HepG2 (cell line): ENCODE measurements at regions not wholly inside any gene's neighbourhood (a gene's known extent, or its start where the extent isn't known, plus 50 kb on each side); places are given as distances from the start of the nearest gene placed in this dataset.

Source experiments
- ATAC-seq: fragments of 200-7000 bp; cut with Tn5 transposase; 3 replicates; pipeline ENCODE4 v1.9.1; 2020; ENCODE audit warnings: mild to moderate bottlenecking, moderate library complexity
- BruUV-seq: library from RNA; stranded (reverse); fragments of 400-500 nt; replicated peaks from 2 replicates; lab custom pipeline; 2021; lab: Mats Ljungman, UMichigan
- CTCF ChIA-PET: fragments of 300-600 bp; formaldehyde crosslinking; extraction: SDS; loops from one replicate; lab custom pipeline; 2021; ENCODE audit warnings: low total read pairs, inconsistent platforms, low intra/inter-chr PET ratio; lab: Yijun Ruan, JAX
- POLR2A ChIA-PET: fragments of 350-600 bp; sonication (Branson Sonifier 250); formaldehyde crosslinking; loops from one replicate; lab custom pipeline; 2020; ENCODE audit warnings: antibody characterized with exemption, inconsistent platforms; lab: Yijun Ruan, JAX
- DNase-seq: peaks from one replicate; pipeline ENCODE4 v3.0.0-alpha.2; 2015; ENCODE audit warnings: low spot score
- FAIRE-seq: peaks from 3 replicates; lab custom pipeline; 2011; peaks lifted over from hg19 to GRCh38; lab: Jason Lieb, UNC
- H2AFZ ChIP-seq: one replicate; pipeline ENCODE4 v1.6.1; 2011; ENCODE audit warnings: low read length, inconsistent platforms
- H3K27ac ChIP-seq: fragments of 300-600 bp; 3 replicates; pipeline ENCODE4 v1.8.0; 2011; ENCODE audit warnings: mixed run types, mild to moderate bottlenecking, mixed read lengths, low read length, inconsistent platforms; ENCODE audit not compliant: insufficient read depth; ENCODE audit errors: extremely low read length
- H3K27me3 ChIP-seq, 2 experiments: fragments of 200-600 bp in 1 of 2; 2 replicates in 1 of 2; 3 replicates in 1 of 2; pipeline versions ENCODE4 v1.6.0 to v1.8.0; 2011; ENCODE audit warnings: low read length in 2 of 2, mild to moderate bottlenecking in 2 of 2, moderate library complexity in 2 of 2, inconsistent platforms in 1 of 2; ENCODE audit not compliant: insufficient read depth in 2 of 2, control insufficient read depth in 1 of 2
- H3K36me3 ChIP-seq, 2 experiments: fragments of 200-600 bp in 1 of 2; replicated peaks in 1 of 2; 2 replicates in 1 of 2; 3 replicates in 1 of 2; pipeline versions ENCODE4 v1.5.1 to v1.8.0; 2011; ENCODE audit warnings: low read length in 2 of 2, inconsistent platforms in 1 of 2; ENCODE audit not compliant: insufficient read depth in 2 of 2, control insufficient read depth in 1 of 2
- H3K4me1 ChIP-seq: 2 replicates; pipeline ENCODE4 v1.5.1; 2012; ENCODE audit warnings: low read length, inconsistent platforms; ENCODE audit not compliant: insufficient read depth
- H3K4me2 ChIP-seq: 2 replicates; pipeline ENCODE4 v1.6.0; 2011; ENCODE audit warnings: low read depth, low read length, inconsistent platforms
- H3K4me3 ChIP-seq, 3 experiments: fragments of 200-600 bp in 1 of 3; sonication (generic), shearing (Covaris generic) in 1 of 3; replicated peaks in 1 of 3; 2 replicates each; pipeline ENCODE4 v1.5.1; 2011 to 2016; ENCODE audit warnings: low read length in 3 of 3, inconsistent platforms in 2 of 3, low read depth in 2 of 3, mild to moderate bottlenecking in 2 of 3, control low read depth in 1 of 3, mixed read lengths in 1 of 3; ENCODE audit not compliant: insufficient read depth in 1 of 3
- H3K79me2 ChIP-seq: one replicate; pipeline ENCODE4 v1.6.1; 2011; ENCODE audit warnings: low read length, inconsistent platforms; ENCODE audit not compliant: insufficient read depth
- H3K9ac ChIP-seq: 2 replicates; pipeline ENCODE4 v1.6.0; 2011; ENCODE audit warnings: mild to moderate bottlenecking, low read depth, low read length, inconsistent platforms; ENCODE audit not compliant: insufficient read depth
- H3K9me3 ChIP-seq: 2 replicates; pipeline ENCODE4 v1.5.1; 2012; ENCODE audit warnings: mild to moderate bottlenecking, low read length
- H4K20me1 ChIP-seq: 2 replicates; pipeline ENCODE4 v1.6.0; 2011; ENCODE audit warnings: inconsistent platforms, mild to moderate bottlenecking, low read length, moderate library complexity; ENCODE audit not compliant: insufficient read depth
- ADNP ChIP-seq: sonication (generic); formaldehyde crosslinking; IDR thresholded peaks from 2 replicates; pipeline ENCODE4 v1.4.0; 2020; ENCODE audit warnings: missing genetic modification reagents
- MED8 ChIP-seq: sonication (generic); formaldehyde crosslinking; IDR thresholded peaks from 2 replicates; pipeline ENCODE4 v1.8.1; 2023; ENCODE audit warnings: mild to moderate bottlenecking, missing genetic modification reagents; ENCODE audit not compliant: insufficient replicate concordance
- NAIF1 ChIP-seq: sonication (generic); formaldehyde crosslinking; IDR thresholded peaks from 2 replicates; pipeline ENCODE4 v1.5.0; 2020; ENCODE audit warnings: mild to moderate bottlenecking, missing genetic modification reagents, borderline replicate concordance
- NCOA5 ChIP-seq: sonication (generic); formaldehyde crosslinking; IDR thresholded peaks from 2 replicates; pipeline ENCODE4 v1.4.0; 2020; ENCODE audit warnings: missing genetic modification reagents
- RNF2 ChIP-seq: fragments of 450-650 bp; conservative IDR thresholded peaks from 2 replicates; pipeline ENCODE4 v1.6.1; 2016; ENCODE audit warnings: low read depth
- SMYD3 ChIP-seq: sonication (generic); formaldehyde crosslinking; IDR thresholded peaks from 2 replicates; pipeline ENCODE4 v1.8.1; 2023; ENCODE audit warnings: mild to moderate bottlenecking, missing genetic modification reagents
- SP1 ChIP-seq, 2 experiments: fragments of 450-650 bp in 1 of 2; sonication (generic) in 1 of 2; formaldehyde crosslinking in 1 of 2; IDR thresholded peaks; 2 replicates each; pipeline versions ENCODE4 v1.4.0 to v1.6.1; 2016 to 2020; ENCODE audit warnings: missing genetic modification reagents in 1 of 2
- ZNF12 ChIP-seq: sonication (generic); formaldehyde crosslinking; IDR thresholded peaks from 2 replicates; pipeline ENCODE4 v1.5.0; 2020; ENCODE audit warnings: missing genetic modification reagents
- ZNF142 ChIP-seq: sonication (generic); formaldehyde crosslinking; IDR thresholded peaks from 2 replicates; pipeline ENCODE4 v1.4.0; 2020; ENCODE audit warnings: missing genetic modification reagents
- ZNF660 ChIP-seq: sonication (generic); formaldehyde crosslinking; IDR thresholded peaks from 2 replicates; pipeline ENCODE4 v1.5.1; 2020; ENCODE audit warnings: mild to moderate bottlenecking, low read depth, missing genetic modification reagents, borderline replicate concordance
- WGBS: methylation state at CpG from one replicate; pipeline ENCODE4 v1.1.6; 2017; ENCODE audit warnings: low lambda C conversion rate; 5-methylcytosine and 5-hydroxymethylcytosine counted together
- in situ Hi-C: cut with HindIII; loops from 2 replicates; pipeline ENCODE4 v1.10.0; 2017; ENCODE audit warnings: low pct_unique_long_range_greater_than_20kb; ENCODE audit not compliant: extremely low pct_ligation_motif_present
- intact Hi-C: fragments of 100-400 bp; cut with micrococcal nuclease; formaldehyde crosslinking; loops from one replicate; pipeline ENCODE4 v1.10.0; 2022; ENCODE audit not compliant: unreplicated experiment

- DNase-seq: no peak
- H3K4me3 ChIP-seq: no peak overlapping the region
- no peaks in the 10 kb centered on the region for H3K4me1 ChIP-seq
- H3K27ac ChIP-seq: no peak overlapping the region
- H3K9ac ChIP-seq: no peak overlapping the region
- TF ChIP-seq SP1 (IDR thresholded peaks at IDR 0.05) (no peak), SP1 (CRISPR knock-in tag; IDR thresholded peaks at IDR 0.05) (no peak), ZNF12 (CRISPR knock-in tag) (no peak), MED8 (CRISPR knock-in tag) (no peak)
- POLR2A ChIA-PET: no interaction called here
- H3K27me3 ChIP-seq: peaks cover 6 to 48% of the 10 kb centered on the region in 2 experiments
- no peaks in the 10 kb centered on the region for H3K9me3 ChIP-seq
- BruUV-seq: no TSS peak
- intact Hi-C loops: no loop called here
- no peak overlapping the region for H2AFZ ChIP-seq
- no peak overlapping the region for H3K4me2 ChIP-seq
- 3% methylated on average over 9 of the region's 9 CpGs for WGBS
- no peak for FAIRE-seq
- H3K79me2 ChIP-seq: no peaks in the 10 kb centered on the region
- CTCF ChIA-PET: no interaction called here
- in situ Hi-C loops: no loop called here
- H4K20me1 ChIP-seq: no peaks in the 10 kb centered on the region
- H3K36me3 ChIP-seq: no peaks in the 10 kb centered on the region
- ATAC-seq: no peak
Observed at GRCh38 chr2:216317831-216318520, 54.3 kb downstream of the MARCHF4 start.

GRCh38 chr2:216316743-216317142, 55.5 kb downstream of the MARCHF4 start:
- no peak overlapping the region for H3K27ac ChIP-seq
- ATAC-seq (no peak; the same call in 2 of the 3 replicates), DNase-seq (no peak), FAIRE-seq (no peak)
- no peaks in the 10 kb centered on the region for H4K20me1 ChIP-seq
- no peaks in the 10 kb centered on the region for H3K79me2 ChIP-seq
- ChIA-PET POLR2A (no interaction called here), CTCF (no interaction called here)
- no peak overlapping the region for H3K4me3 ChIP-seq
- 8% methylated on average over 2 of the region's 2 CpGs for WGBS
- no peaks in the 10 kb centered on the region for H3K36me3 ChIP-seq
- TF ChIP-seq ADNP (CRISPR knock-in tag) (no peak), SMYD3 (CRISPR knock-in tag) (no peak), ZNF142 (CRISPR knock-in tag) (no peak), NCOA5 (CRISPR knock-in tag) (no peak), ZNF660 (CRISPR knock-in tag) (no peak), NAIF1 (CRISPR knock-in tag) (no peak), RNF2 (no peak)
- no peaks in the 10 kb centered on the region for H3K4me1 ChIP-seq
- in situ Hi-C loops: no loop called here
- no TSS peak for BruUV-seq
- H3K9ac ChIP-seq: no peak overlapping the region
- no peak overlapping the region for H2AFZ ChIP-seq
- H3K9me3 ChIP-seq: no peaks in the 10 kb centered on the region
- H3K4me2 ChIP-seq: no peak overlapping the region
- intact Hi-C loops: no loop called here
- H3K27me3 ChIP-seq: peaks cover 6 to 48% of the 10 kb centered on the region in 2 experiments
